ENCODE measurements at regions not wholly inside any gene's neighbourhood (a gene's known extent, or its start where the extent isn't known, plus 50 kb on each side); places are given as distances from the start of the nearest gene placed in this dataset.
"Not testable (repeated sequence)": the region's sequence is repeated elsewhere in the genome, so short reads cannot be mapped to it uniquely, and the experiment has no call there.

- DNase-seq: no peak
Measured at GRCh38 chr4:181830404-181831035, 412.7 kb upstream of the TENM3 start.

- no peak for DNase-seq
Measured at GRCh38 chr4:181834071-181834470, 409.1 kb upstream of the TENM3 start.

- DNase-seq: no peak
Measured at GRCh38 chr4:181835348-181835747, 407.9 kb upstream of the TENM3 start.

- DNase-seq: no peak
Measured at GRCh38 chr4:181838253-181838652, 404.9 kb upstream of the TENM3 start.

- not testable (repeated sequence) for DNase-seq
Measured at GRCh38 chr4:181843797-181844196, 399.4 kb upstream of the TENM3 start.

GRCh38 chr4:181845617-181846016, 397.6 kb upstream of the TENM3 start:
- no peak for DNase-seq

- DNase-seq: no peak
Measured at GRCh38 chr4:181846934-181847333, 396.3 kb upstream of the TENM3 start.

- no peak for DNase-seq
Measured at GRCh38 chr4:181848357-181848756, 394.8 kb upstream of the TENM3 start.

- no peak for DNase-seq
Measured at GRCh38 chr4:181849472-181849871, 393.7 kb upstream of the TENM3 start.

- no peak for DNase-seq
Measured at GRCh38 chr4:181853881-181854511, 389.2 kb upstream of the TENM3 start.

GRCh38 chr4:181855307-181855706, 387.9 kb upstream of the TENM3 start:
- no peak for DNase-seq

- DNase-seq: not testable (repeated sequence)
Measured at GRCh38 chr4:181857471-181857870, 385.7 kb upstream of the TENM3 start.

- DNase-seq: no peak
Measured at GRCh38 chr4:181858741-181859140, 384.5 kb upstream of the TENM3 start.

GRCh38 chr4:181859439-181859838, 383.8 kb upstream of the TENM3 start:
- no peak for DNase-seq

- no peak for DNase-seq
Measured at GRCh38 chr4:181860157-181860556, 383.0 kb upstream of the TENM3 start.

GRCh38 chr4:181860668-181861067, 382.5 kb upstream of the TENM3 start:
- no peak for DNase-seq

- no peak for DNase-seq
Measured at GRCh38 chr4:181863856-181864255, 379.3 kb upstream of the TENM3 start.

- DNase-seq: no peak
Measured at GRCh38 chr4:181870326-181870725, 372.9 kb upstream of the TENM3 start.

- DNase-seq: no peak
Measured at GRCh38 chr4:181874602-181875001, 368.6 kb upstream of the TENM3 start.

GRCh38 chr4:181877329-181877848, 365.8 kb upstream of the TENM3 start:
- DNase-seq: no peak

GRCh38 chr4:181890031-181890430, 353.2 kb upstream of the TENM3 start:
- no peak for DNase-seq

- DNase-seq: no peak
Measured at GRCh38 chr4:181890911-181891310, 352.3 kb upstream of the TENM3 start.

- DNase-seq: no peak
Measured at GRCh38 chr4:181896614-181897013, 346.6 kb upstream of the TENM3 start.

- no peak for DNase-seq
Measured at GRCh38 chr4:181897935-181898334, 345.3 kb upstream of the TENM3 start.

GRCh38 chr4:181902404-181902803, 340.8 kb upstream of the TENM3 start:
- not testable (repeated sequence) for DNase-seq
